Lower lobe of right lung (tissue), 2 donors: ENCODE measurements at regions not wholly inside any gene's neighbourhood (a gene's known extent, or its start where the extent isn't known, plus 50 kb on each side); places are given as distances from the start of the nearest gene placed in this dataset.

Experiments used
- ATAC-seq, 2 donors: fragments of 200-7000 bp; cut with Tn5 transposase; one replicate each; pipeline ENCODE4 v1.9.1; 2020 to 2022; ENCODE audit warnings: mild to moderate bottlenecking in 2 of 2, moderate library complexity in 2 of 2
- DNase-seq: peaks from one replicate; pipeline ENCODE4 v3.0.0-alpha.2; 2020
- H3K27ac ChIP-seq: fragments of 200-600 bp; one replicate; pipeline ENCODE4 v1.8.0; 2022
- H3K27me3 ChIP-seq: fragments of 200-600 bp; one replicate; pipeline ENCODE4 v1.8.0; 2022; ENCODE audit warnings: low read depth
- H3K36me3 ChIP-seq: fragments of 200-600 bp; one replicate; pipeline ENCODE4 v1.8.0; 2022; ENCODE audit warnings: mild to moderate bottlenecking
- H3K4me1 ChIP-seq: fragments of 200-600 bp; one replicate; pipeline ENCODE4 v1.8.0; 2022
- H3K4me3 ChIP-seq: fragments of 200-600 bp; one replicate; pipeline ENCODE4 v1.8.0; 2022; ENCODE audit warnings: mild to moderate bottlenecking
- H3K9me3 ChIP-seq: fragments of 200-600 bp; one replicate; pipeline ENCODE4 v1.8.0; 2022
- intact Hi-C: fragments of 100-400 bp; cut with DNase I; formaldehyde crosslinking; loops from one replicate; pipeline ENCODE4 v1.11.0; 2022
- TF ChIP-seq, protein P1 (sequence below): fragments of 200-600 bp; IDR thresholded peaks from one replicate; pipeline ENCODE4 v1.8.0; 2022; ENCODE audit warnings: antibody characterized with exemption, mild to moderate bottlenecking
- donor health status: DM: no; HTN: yes; CAD: no; lungs with severe emphysema.

DNA sequence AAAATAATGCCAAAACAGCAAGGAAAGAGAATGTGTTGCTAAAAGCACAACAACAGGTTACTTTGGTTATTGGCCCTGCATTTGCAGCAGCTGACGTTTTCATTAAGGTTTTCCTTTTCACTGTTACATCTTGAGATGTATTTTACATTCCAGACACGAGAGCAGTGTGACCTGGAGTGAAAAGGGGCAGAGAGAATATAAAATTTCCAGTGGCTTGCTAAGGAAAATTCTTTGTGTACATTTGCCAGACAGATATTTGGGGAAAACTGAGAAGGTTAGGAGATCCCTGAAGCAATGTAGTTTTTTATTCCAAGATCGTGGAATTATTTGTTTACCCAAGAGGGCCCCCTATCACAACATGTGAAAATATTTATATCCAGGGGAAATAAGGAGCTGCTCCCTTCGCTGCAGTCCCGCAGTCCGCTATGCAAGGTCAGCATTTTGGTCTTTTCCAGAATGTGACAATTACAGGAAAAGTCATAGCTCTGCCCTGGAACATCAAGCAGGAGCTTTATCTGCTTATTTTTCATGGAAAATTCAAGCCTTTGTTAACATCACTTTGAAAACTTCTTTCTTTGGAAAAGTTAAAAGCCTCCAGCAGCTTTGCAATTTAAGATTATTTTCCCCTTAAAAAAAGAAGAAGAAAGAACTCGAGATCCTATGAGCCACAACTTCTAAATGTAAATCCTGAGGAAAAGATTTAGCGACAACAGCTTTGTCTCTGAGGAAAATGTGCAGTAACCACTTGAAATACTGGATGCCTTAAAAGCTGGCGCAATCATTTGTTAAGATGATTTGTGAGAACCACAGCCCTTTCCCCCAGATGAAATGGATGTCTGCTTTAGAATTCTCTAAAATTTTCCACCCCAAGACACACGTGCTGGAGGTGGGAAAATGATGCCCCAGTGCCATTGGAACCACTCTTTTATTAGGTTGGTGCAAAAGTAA is 256.4 kb upstream of the TPM1 start:
- DNase-seq = no peak
- H3K4me1 ChIP-seq = no peaks in the 10 kb centered on the region
- H3K9me3 ChIP-seq = no peaks in the 10 kb centered on the region
- intact Hi-C loops = no loop called here
- H3K27ac ChIP-seq = no peak overlapping the region
- TF ChIP-seq, protein P1, sequence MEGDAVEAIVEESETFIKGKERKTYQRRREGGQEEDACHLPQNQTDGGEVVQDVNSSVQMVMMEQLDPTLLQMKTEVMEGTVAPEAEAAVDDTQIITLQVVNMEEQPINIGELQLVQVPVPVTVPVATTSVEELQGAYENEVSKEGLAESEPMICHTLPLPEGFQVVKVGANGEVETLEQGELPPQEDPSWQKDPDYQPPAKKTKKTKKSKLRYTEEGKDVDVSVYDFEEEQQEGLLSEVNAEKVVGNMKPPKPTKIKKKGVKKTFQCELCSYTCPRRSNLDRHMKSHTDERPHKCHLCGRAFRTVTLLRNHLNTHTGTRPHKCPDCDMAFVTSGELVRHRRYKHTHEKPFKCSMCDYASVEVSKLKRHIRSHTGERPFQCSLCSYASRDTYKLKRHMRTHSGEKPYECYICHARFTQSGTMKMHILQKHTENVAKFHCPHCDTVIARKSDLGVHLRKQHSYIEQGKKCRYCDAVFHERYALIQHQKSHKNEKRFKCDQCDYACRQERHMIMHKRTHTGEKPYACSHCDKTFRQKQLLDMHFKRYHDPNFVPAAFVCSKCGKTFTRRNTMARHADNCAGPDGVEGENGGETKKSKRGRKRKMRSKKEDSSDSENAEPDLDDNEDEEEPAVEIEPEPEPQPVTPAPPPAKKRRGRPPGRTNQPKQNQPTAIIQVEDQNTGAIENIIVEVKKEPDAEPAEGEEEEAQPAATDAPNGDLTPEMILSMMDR = no peak
- H3K4me3 ChIP-seq = no peak overlapping the region
- no peaks in the 10 kb centered on the region for H3K36me3 ChIP-seq
- ATAC-seq = no peak
- no peaks in the 10 kb centered on the region for H3K27me3 ChIP-seq

DNA sequence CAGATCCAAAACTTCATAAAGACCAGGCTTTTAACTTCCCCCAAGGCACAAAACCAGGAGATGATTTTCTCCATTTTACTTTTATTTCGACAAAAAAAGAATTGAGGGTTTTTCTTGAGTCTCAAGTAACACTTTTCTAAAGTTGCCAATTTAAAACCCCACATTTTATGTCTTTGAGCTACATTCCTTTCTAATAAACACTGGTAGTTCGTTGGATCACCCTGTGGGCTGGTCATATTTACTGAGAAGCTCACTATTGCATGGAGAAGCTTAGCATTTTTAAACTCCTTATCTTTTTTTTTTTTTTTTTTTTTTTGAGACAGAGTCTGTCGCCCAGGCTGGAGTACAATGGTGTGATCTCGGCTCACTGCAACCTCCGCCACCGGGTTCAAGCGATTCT is 255.1 kb upstream of the TPM1 start:
- no peaks in the 10 kb centered on the region for H3K36me3 ChIP-seq
- intact Hi-C loops = no loop called here
- DNase-seq = no peak

DNA sequence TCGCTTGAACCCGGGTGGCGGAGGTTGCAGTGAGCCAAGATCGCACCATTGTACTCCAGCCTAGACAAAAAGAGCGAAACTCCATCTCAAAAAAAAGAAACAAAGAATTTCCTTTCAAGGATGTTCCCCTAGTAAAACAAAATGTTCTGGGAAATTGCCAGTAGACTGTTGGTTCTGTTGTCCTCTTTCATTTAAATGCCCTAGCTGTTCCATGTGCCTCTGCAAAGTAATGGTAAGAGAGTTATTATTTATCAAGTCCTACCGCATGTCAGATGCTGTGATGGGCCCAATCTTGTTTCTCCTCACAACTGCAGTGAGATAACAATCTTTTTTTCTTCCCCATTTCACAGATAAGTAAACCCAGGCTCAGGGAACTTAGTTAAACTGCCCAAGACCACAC is 254.3 kb upstream of the TPM1 start:
- DNase-seq (no peak), ATAC-seq (no peak)
- H3K27me3 ChIP-seq = no peaks in the 10 kb centered on the region
- H3K9me3 ChIP-seq = no peaks in the 10 kb centered on the region
- H3K27ac ChIP-seq = no peak overlapping the region
- TF ChIP-seq, protein P1 = no peak
- H3K4me1 ChIP-seq = no peaks in the 10 kb centered on the region
- intact Hi-C loops = no loop called here
- no peak overlapping the region for H3K4me3 ChIP-seq
- no peaks in the 10 kb centered on the region for H3K36me3 ChIP-seq

More for the DNA sequence above, 255.1 kb upstream of the TPM1 start:
- Histone ChIP-seq H3K4me1 (no peaks in the 10 kb centered on the region), H3K9me3 (no peaks in the 10 kb centered on the region), H3K27ac (no peak overlapping the region), H3K27me3 (no peaks in the 10 kb centered on the region), H3K4me3 (no peak overlapping the region)
- TF ChIP-seq, protein P1 = no peak
- no peak for ATAC-seq

DNA sequence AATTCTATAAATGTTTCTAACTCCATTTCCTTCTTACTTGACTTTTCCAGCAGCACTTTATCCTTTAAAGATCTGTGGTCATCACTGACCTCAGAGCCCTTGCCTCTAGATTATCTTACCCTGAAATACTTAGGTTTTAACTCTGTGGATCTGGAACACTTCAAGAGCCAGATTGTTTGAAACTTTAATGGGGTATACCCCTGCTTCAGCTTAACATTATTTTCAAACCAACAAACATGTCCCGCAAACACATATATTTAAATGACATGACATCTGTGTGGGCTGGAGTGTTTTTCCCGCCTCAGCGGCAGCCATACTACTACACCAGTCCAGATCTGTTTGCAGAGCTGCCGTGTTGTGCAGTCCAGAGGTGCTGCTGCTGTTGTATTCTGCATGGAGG is 252.0 kb upstream of the TPM1 start:
- H3K9me3 ChIP-seq = no peaks in the 10 kb centered on the region
- no peak for ATAC-seq
- H3K4me3 ChIP-seq = no peak overlapping the region
- no peak overlapping the region for H3K27ac ChIP-seq
- no peaks in the 10 kb centered on the region for H3K36me3 ChIP-seq
- H3K4me1 ChIP-seq = no peaks in the 10 kb centered on the region
- H3K27me3 ChIP-seq = no peaks in the 10 kb centered on the region
- no peak for DNase-seq
- TF ChIP-seq, protein P1 = no peak
- intact Hi-C loops = no loop called here

DNA sequence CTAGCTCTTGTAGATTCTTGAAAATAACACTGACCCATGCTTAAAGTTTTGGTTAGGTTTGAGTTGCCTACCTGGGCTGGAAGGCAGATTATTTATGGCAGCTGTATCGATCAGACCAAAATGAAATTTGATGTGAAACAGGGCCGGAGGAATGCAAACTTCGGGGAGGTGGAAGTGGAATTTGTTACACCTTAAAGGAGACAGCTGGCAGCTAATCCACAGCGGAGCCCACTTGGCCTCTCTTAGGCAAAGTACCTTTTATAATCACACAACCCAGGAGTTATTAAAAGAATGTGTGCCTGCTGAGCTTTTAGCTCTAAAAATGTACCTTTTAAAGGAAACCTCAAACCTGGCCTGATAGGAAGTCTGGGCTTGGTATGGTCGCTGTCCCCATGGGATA is 250.9 kb upstream of the TPM1 start:
- intact Hi-C loops = no loop called here
- Histone ChIP-seq H3K27me3 (no peaks in the 10 kb centered on the region), H3K4me1 (no peaks in the 10 kb centered on the region), H3K27ac (no peak overlapping the region), H3K9me3 (no peaks in the 10 kb centered on the region), H3K36me3 (no peaks in the 10 kb centered on the region), H3K4me3 (no peak overlapping the region)
- DNase-seq (no peak), ATAC-seq (no peak)
- TF ChIP-seq, protein P1 = no peak
